ENCODE measurements at regions not wholly inside any gene's neighbourhood (a gene's known extent, or its start where the extent isn't known, plus 50 kb on each side); places are given as distances from the start of the nearest gene placed in this dataset.

- TF ChIP-seq, protein P1, sequence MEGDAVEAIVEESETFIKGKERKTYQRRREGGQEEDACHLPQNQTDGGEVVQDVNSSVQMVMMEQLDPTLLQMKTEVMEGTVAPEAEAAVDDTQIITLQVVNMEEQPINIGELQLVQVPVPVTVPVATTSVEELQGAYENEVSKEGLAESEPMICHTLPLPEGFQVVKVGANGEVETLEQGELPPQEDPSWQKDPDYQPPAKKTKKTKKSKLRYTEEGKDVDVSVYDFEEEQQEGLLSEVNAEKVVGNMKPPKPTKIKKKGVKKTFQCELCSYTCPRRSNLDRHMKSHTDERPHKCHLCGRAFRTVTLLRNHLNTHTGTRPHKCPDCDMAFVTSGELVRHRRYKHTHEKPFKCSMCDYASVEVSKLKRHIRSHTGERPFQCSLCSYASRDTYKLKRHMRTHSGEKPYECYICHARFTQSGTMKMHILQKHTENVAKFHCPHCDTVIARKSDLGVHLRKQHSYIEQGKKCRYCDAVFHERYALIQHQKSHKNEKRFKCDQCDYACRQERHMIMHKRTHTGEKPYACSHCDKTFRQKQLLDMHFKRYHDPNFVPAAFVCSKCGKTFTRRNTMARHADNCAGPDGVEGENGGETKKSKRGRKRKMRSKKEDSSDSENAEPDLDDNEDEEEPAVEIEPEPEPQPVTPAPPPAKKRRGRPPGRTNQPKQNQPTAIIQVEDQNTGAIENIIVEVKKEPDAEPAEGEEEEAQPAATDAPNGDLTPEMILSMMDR (IDR thresholded peaks at IDR 0.05): no peak
- TF ChIP-seq POLR2AphosphoS5 (IDR thresholded peaks at IDR 0.05; ENCODE audit: low read depth, low read length): no peak
- TF ChIP-seq, protein P2, sequence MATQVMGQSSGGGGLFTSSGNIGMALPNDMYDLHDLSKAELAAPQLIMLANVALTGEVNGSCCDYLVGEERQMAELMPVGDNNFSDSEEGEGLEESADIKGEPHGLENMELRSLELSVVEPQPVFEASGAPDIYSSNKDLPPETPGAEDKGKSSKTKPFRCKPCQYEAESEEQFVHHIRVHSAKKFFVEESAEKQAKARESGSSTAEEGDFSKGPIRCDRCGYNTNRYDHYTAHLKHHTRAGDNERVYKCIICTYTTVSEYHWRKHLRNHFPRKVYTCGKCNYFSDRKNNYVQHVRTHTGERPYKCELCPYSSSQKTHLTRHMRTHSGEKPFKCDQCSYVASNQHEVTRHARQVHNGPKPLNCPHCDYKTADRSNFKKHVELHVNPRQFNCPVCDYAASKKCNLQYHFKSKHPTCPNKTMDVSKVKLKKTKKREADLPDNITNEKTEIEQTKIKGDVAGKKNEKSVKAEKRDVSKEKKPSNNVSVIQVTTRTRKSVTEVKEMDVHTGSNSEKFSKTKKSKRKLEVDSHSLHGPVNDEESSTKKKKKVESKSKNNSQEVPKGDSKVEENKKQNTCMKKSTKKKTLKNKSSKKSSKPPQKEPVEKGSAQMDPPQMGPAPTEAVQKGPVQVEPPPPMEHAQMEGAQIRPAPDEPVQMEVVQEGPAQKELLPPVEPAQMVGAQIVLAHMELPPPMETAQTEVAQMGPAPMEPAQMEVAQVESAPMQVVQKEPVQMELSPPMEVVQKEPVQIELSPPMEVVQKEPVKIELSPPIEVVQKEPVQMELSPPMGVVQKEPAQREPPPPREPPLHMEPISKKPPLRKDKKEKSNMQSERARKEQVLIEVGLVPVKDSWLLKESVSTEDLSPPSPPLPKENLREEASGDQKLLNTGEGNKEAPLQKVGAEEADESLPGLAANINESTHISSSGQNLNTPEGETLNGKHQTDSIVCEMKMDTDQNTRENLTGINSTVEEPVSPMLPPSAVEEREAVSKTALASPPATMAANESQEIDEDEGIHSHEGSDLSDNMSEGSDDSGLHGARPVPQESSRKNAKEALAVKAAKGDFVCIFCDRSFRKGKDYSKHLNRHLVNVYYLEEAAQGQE (IDR thresholded peaks at IDR 0.05; ENCODE audit: insufficient read depth in 1 of 2, low read depth in 2 of 2, low read length in 1 of 2): no peak
Observed at GRCh38 chrX:93585661-93586060, 87.7 kb downstream of the NAP1L3 start.

Data from Panc1 (cell line).